ENCODE measurements at regions not wholly inside any gene's neighbourhood (a gene's known extent, or its start where the extent isn't known, plus 50 kb on each side); places are given as distances from the start of the nearest gene placed in this dataset.

DNA sequence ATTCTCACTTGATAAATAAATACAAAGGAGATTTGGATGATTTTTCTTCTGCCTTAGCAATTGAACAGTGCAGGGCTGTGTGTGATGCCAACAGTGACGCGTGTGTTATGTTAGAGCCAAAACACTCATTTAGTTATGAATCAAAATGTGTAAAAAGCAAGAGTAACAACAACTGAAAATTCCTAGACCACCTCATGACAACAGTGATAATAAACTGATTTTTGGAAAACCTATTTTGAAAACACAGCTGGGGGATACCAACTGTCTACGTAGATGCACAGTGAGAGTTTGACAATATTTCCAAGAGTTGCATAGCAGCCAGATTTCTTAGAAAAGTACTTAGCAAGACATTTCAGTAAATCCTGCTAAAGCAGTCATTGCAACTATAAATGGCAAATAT lies 323.9 kb downstream of the GALR1 start:
- H3K27me3 Mint-ChIP-seq (ENCODE audit: low read depth) = peaks cover 2% of the 10 kb centered on the region
- H3K9me3 Mint-ChIP-seq = no peaks in the 10 kb centered on the region
- no peak overlapping the region for H3K4me3 Mint-ChIP-seq
- H3K27ac Mint-ChIP-seq (ENCODE audit: unreplicated experiment) = no peak overlapping the region
- no peak for DNase-seq (ENCODE audit: low read depth, low spot score)
- no peaks in the 10 kb centered on the region for H3K4me1 Mint-ChIP-seq
- H3K36me3 Mint-ChIP-seq (ENCODE audit: low read depth) = peaks cover 2% of the 10 kb centered on the region
- TF ChIP-seq, protein P1, sequence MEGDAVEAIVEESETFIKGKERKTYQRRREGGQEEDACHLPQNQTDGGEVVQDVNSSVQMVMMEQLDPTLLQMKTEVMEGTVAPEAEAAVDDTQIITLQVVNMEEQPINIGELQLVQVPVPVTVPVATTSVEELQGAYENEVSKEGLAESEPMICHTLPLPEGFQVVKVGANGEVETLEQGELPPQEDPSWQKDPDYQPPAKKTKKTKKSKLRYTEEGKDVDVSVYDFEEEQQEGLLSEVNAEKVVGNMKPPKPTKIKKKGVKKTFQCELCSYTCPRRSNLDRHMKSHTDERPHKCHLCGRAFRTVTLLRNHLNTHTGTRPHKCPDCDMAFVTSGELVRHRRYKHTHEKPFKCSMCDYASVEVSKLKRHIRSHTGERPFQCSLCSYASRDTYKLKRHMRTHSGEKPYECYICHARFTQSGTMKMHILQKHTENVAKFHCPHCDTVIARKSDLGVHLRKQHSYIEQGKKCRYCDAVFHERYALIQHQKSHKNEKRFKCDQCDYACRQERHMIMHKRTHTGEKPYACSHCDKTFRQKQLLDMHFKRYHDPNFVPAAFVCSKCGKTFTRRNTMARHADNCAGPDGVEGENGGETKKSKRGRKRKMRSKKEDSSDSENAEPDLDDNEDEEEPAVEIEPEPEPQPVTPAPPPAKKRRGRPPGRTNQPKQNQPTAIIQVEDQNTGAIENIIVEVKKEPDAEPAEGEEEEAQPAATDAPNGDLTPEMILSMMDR (conservative IDR thresholded peaks at IDR 0.05) = no peak

- TF ChIP-seq, protein P1 (conservative IDR thresholded peaks at IDR 0.05) = no peak
- Mint-ChIP-seq H3K27ac (ENCODE audit: unreplicated experiment) (no peak overlapping the region), H3K27me3 (ENCODE audit: low read depth) (no peaks in the 10 kb centered on the region), H3K4me3 (no peak overlapping the region), H3K9me3 (no peaks in the 10 kb centered on the region), H3K36me3 (ENCODE audit: low read depth) (no peaks in the 10 kb centered on the region), H3K4me1 (no peaks in the 10 kb centered on the region)
- no peak for DNase-seq (ENCODE audit: low read depth, low spot score)
Observed at GRCh38 chr18:77590943-77591515, 341.4 kb downstream of the GALR1 start.

DNA sequence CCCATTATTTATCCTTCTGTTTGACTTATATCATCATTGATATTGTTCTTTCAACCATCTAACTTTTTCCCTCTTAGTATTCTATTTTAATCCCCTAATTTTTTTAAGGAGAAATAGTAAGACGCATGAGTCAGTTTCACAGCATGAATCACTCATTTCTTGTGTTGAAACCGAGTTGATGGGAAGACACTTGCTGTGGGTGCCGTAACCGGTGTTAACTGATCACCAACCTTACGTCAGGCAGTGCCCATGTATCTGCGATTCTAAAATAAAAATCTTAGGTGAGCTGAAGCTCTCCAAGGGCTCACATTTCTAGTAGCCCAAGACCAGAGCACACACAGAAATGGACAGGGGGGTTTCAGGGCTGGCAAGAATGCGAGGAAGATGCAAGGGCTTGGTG lies 348.1 kb downstream of the GALR1 start:
- Mint-ChIP-seq H3K4me3 (no peak overlapping the region), H3K27me3 (ENCODE audit: low read depth) (no peaks in the 10 kb centered on the region), H3K4me1 (no peaks in the 10 kb centered on the region), H3K9me3 (no peaks in the 10 kb centered on the region), H3K27ac (ENCODE audit: unreplicated experiment) (no peak overlapping the region), H3K36me3 (ENCODE audit: low read depth) (no peaks in the 10 kb centered on the region)
- DNase-seq (ENCODE audit: low read depth, low spot score) = no peak
- TF ChIP-seq, protein P1 (conservative IDR thresholded peaks at IDR 0.05) = no peak

GRCh38 chr18:77600674-77601073 lies 351.0 kb downstream of the GALR1 start:
- H3K27ac Mint-ChIP-seq (ENCODE audit: unreplicated experiment) = no peak overlapping the region
- no peaks in the 10 kb centered on the region for H3K36me3 Mint-ChIP-seq (ENCODE audit: low read depth)
- DNase-seq (ENCODE audit: low read depth, low spot score) = no peak
- no peaks in the 10 kb centered on the region for H3K9me3 Mint-ChIP-seq
- no peaks in the 10 kb centered on the region for H3K27me3 Mint-ChIP-seq (ENCODE audit: low read depth)
- no peak overlapping the region for H3K4me3 Mint-ChIP-seq
- TF ChIP-seq, protein P1 (conservative IDR thresholded peaks at IDR 0.05) = no peak
- no peaks in the 10 kb centered on the region for H3K4me1 Mint-ChIP-seq

DNA sequence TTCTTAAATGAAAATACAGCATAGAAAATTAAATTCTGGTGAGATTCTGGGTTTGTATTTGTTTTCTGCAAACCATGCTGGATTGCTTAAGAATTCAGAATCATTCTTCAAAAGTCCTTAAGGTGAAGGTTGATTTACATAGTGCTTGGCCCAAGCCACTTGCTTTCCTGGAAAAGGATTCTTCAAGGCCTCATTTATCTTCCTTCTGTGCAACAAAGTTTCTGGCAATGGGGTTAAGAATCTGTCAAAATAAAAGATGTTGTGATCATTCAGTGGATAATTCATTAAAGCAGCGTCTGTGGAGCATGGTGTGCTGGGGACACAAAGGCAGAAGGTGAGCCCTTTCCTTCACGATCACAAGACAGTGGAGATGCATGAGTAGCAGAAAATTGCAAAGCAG lies 351.9 kb downstream of the GALR1 start:
- TF ChIP-seq, protein P1 (conservative IDR thresholded peaks at IDR 0.05) = no peak
- Mint-ChIP-seq H3K27me3 (ENCODE audit: low read depth) (no peaks in the 10 kb centered on the region), H3K9me3 (no peaks in the 10 kb centered on the region), H3K36me3 (ENCODE audit: low read depth) (no peaks in the 10 kb centered on the region), H3K4me3 (no peak overlapping the region), H3K27ac (ENCODE audit: unreplicated experiment) (no peak overlapping the region), H3K4me1 (no peaks in the 10 kb centered on the region)
- DNase-seq (ENCODE audit: low read depth, low spot score) = no peak

Measured in neural crest cell (in vitro differentiated cells).